RWPE2 (cell line): ENCODE measurements at regions not wholly inside any gene's neighbourhood (a gene's known extent, or its start where the extent isn't known, plus 50 kb on each side); places are given as distances from the start of the nearest gene placed in this dataset.

Source experiments
- ATAC-seq: fragments of 200-7000 bp; cut with Tn5 transposase; 3 replicates; pipeline ENCODE4 v1.9.1; 2021; ENCODE audit warnings: low read depth
- DNase-seq: peaks from one replicate; pipeline ENCODE4 v3.0.0-alpha.2; 2020; ENCODE audit warnings: low spot score
- H3K27ac ChIP-seq: fragments of 450-650 bp; 2 replicates; pipeline ENCODE4 v1.5.1; 2017; ENCODE audit warnings: mild to moderate bottlenecking; ENCODE audit not compliant: poor library complexity, severe bottlenecking
- H3K27me3 ChIP-seq: fragments of 250-450 bp; sonication (Bioruptor Pico); 2 replicates; pipeline ENCODE4 v1.5.1; 2021; ENCODE audit warnings: mild to moderate bottlenecking, moderate library complexity; ENCODE audit not compliant: insufficient read depth, poor library complexity, severe bottlenecking
- H3K36me3 ChIP-seq: fragments of 250-450 bp; sonication (Bioruptor Pico); 2 replicates; pipeline ENCODE4 v1.5.1; 2020; ENCODE audit warnings: low read depth, mild to moderate bottlenecking, moderate library complexity
- H3K4me1 ChIP-seq: fragments of 250-450 bp; sonication (Bioruptor Pico); 2 replicates; pipeline ENCODE4 v1.5.1; 2021; ENCODE audit warnings: mild to moderate bottlenecking, moderate library complexity; ENCODE audit not compliant: insufficient read depth, poor library complexity, severe bottlenecking
- H3K4me3 ChIP-seq: fragments of 250-450 bp; sonication (Bioruptor Pico); 2 replicates; pipeline ENCODE4 v1.5.1; 2021; ENCODE audit warnings: mild to moderate bottlenecking, moderate library complexity; ENCODE audit not compliant: severe bottlenecking
- H3K9me3 ChIP-seq: fragments of 250-450 bp; sonication (Bioruptor Pico); 2 replicates; pipeline ENCODE4 v1.5.1; 2021; ENCODE audit warnings: mild to moderate bottlenecking, moderate library complexity; ENCODE audit not compliant: severe bottlenecking
- TF ChIP-seq, protein P1 (sequence below): fragments of 450-650 bp; IDR thresholded peaks from one replicate; pipeline ENCODE4 v1.5.1; 2017; ENCODE audit warnings: mild to moderate bottlenecking, moderate library complexity; ENCODE audit not compliant: poor library complexity, severe bottlenecking

- no peak overlapping the region for H3K27ac ChIP-seq
- ATAC-seq, result no peak
- H3K36me3 ChIP-seq, result no peaks in the 10 kb centered on the region
- no peak for DNase-seq
- no peak overlapping the region for H3K4me3 ChIP-seq
- no peaks in the 10 kb centered on the region for H3K4me1 ChIP-seq
- peaks cover 9% of the 10 kb centered on the region for H3K27me3 ChIP-seq
- H3K9me3 ChIP-seq, result no peaks in the 10 kb centered on the region
- TF ChIP-seq, protein P1, sequence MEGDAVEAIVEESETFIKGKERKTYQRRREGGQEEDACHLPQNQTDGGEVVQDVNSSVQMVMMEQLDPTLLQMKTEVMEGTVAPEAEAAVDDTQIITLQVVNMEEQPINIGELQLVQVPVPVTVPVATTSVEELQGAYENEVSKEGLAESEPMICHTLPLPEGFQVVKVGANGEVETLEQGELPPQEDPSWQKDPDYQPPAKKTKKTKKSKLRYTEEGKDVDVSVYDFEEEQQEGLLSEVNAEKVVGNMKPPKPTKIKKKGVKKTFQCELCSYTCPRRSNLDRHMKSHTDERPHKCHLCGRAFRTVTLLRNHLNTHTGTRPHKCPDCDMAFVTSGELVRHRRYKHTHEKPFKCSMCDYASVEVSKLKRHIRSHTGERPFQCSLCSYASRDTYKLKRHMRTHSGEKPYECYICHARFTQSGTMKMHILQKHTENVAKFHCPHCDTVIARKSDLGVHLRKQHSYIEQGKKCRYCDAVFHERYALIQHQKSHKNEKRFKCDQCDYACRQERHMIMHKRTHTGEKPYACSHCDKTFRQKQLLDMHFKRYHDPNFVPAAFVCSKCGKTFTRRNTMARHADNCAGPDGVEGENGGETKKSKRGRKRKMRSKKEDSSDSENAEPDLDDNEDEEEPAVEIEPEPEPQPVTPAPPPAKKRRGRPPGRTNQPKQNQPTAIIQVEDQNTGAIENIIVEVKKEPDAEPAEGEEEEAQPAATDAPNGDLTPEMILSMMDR, result no peak
These were observed 461.4 kb upstream of the ST8SIA4 start for GRCh38 chr5:101364469-101364868.

GRCh38 chr5:101362067-101362466 is 459.0 kb upstream of the ST8SIA4 start:
- ATAC-seq (no peak), DNase-seq (no peak)
- Histone ChIP-seq H3K36me3 (no peaks in the 10 kb centered on the region), H3K4me3 (no peak overlapping the region), H3K4me1 (no peaks in the 10 kb centered on the region), H3K27ac (no peak overlapping the region), H3K27me3 (peaks cover 9% of the 10 kb centered on the region), H3K9me3 (no peaks in the 10 kb centered on the region)
- TF ChIP-seq, protein P1, result no peak

DNA sequence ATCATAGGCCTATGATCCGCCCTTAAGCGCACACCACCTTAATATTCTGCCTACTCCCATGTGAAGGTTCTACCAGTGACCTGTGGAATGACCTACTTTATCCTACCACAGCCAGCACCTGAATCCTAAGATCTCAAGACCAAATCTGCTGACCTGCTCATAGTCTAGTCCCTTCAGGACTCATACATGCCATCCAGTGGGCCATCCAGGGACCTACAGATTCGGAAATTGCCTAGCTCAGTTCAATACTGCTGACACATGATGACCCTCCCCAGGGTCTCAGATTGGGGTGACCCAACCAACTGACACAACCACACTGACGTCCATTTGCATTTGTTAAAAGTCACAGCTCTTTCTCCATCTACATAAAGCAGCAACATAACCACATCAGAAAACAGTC is 443.8 kb upstream of the ST8SIA4 start:
- no peak overlapping the region for H3K4me3 ChIP-seq
- no peaks in the 10 kb centered on the region for H3K9me3 ChIP-seq
- ATAC-seq, result no peak
- H3K27me3 ChIP-seq, result peaks cover 6% of the 10 kb centered on the region
- TF ChIP-seq, protein P1, result no peak
- H3K4me1 ChIP-seq, result no peaks in the 10 kb centered on the region
- H3K27ac ChIP-seq, result no peak overlapping the region
- no peak for DNase-seq
- H3K36me3 ChIP-seq, result no peaks in the 10 kb centered on the region

DNA sequence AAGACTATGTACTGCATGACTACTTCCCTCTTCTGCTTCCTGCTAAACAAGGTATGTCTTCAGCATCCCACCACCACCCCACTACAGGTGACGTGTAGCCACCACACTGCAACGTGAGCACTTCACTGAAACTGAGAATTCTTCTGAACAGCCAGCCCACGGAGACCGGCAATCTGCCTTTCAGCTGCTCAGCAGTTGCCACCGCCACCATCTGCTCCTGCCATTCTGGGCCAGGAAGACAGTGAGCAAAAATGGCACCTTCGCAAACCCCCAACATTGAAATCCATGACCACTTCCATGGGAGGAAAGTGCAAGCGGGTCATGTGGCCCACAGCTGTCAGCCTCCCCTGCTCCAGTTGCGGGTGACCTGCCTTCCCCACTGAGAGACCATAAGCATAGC is 443.4 kb upstream of the ST8SIA4 start:
- no peaks in the 10 kb centered on the region for H3K36me3 ChIP-seq
- peaks cover 6% of the 10 kb centered on the region for H3K27me3 ChIP-seq
- H3K4me3 ChIP-seq, result no peak overlapping the region
- H3K4me1 ChIP-seq, result no peaks in the 10 kb centered on the region
- H3K27ac ChIP-seq, result no peak overlapping the region
- ATAC-seq (no peak), DNase-seq (no peak)
- no peaks in the 10 kb centered on the region for H3K9me3 ChIP-seq
- TF ChIP-seq, protein P1, result no peak

- Histone ChIP-seq H3K4me1 (no peaks in the 10 kb centered on the region), H3K9me3 (no peaks in the 10 kb centered on the region), H3K27me3 (peaks cover 3% of the 10 kb centered on the region), H3K36me3 (no peaks in the 10 kb centered on the region), H3K4me3 (no peak overlapping the region), H3K27ac (no peak overlapping the region)
- DNase-seq (no peak), ATAC-seq (no peak)
- TF ChIP-seq, protein P1, result no peak
These were observed 435.1 kb upstream of the ST8SIA4 start for GRCh38 chr5:101338226-101338625.
